HCT116 (cell line): ENCODE measurements at regions not wholly inside any gene's neighbourhood (a gene's known extent, or its start where the extent isn't known, plus 50 kb on each side); places are given as distances from the start of the nearest gene placed in this dataset.

Experiments used
- EZH2 ChIP-seq: fragments of 200-600 bp; sonication (generic); IDR thresholded peaks from 2 replicates; pipeline ENCODE4 v1.6.1; 2017; ENCODE audit warnings: antibody characterized with exemption, mixed run types
- JUND ChIP-seq: IDR thresholded peaks from 2 replicates; pipeline ENCODE4 v1.6.1; 2012
- POLR2A ChIP-seq: IDR thresholded peaks from 2 replicates; pipeline ENCODE4 v1.7.0; 2011; ENCODE audit warnings: borderline replicate concordance; ENCODE audit not compliant: insufficient read depth, insufficient read length; ENCODE audit errors: extremely low read depth
- TF ChIP-seq, protein P1 (sequence below), 3 experiments: fragments of 200-600 bp in 1 of 3; sonication (generic) in 1 of 3; IDR thresholded peaks in 2 of 3; conservative IDR thresholded peaks in 1 of 3; 2 replicates each; pipeline ENCODE4 v1.5.1; 2012 to 2017; ENCODE audit warnings: low read depth in 2 of 3, low read length in 2 of 3, antibody characterized with exemption in 1 of 3, borderline replicate concordance in 1 of 3, control low read depth in 1 of 3, mild to moderate bottlenecking in 1 of 3, mixed read lengths in 1 of 3, mixed run types in 1 of 3, moderate library complexity in 1 of 3; ENCODE audit not compliant: insufficient read depth in 1 of 3

DNA sequence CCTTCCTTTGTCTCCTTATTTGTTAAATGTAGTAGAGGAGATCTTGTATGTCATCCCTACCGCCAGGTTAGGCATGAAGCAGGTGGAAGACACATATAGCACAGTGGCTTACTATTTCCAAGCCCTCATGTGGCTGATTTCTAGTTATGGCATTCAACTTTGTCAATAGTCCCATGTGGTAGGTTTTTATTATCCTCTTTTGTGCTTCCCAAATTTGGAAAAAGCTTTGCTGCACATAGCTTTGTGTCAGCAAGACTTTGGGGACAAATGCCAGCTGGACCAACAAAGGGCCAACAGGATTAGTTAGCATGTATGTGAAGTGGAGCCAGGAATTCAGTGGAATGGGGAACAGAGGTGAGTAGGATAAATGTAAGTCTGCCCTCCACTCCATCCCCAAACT lies 276.3 kb downstream of the PSAT1 start:
- TF ChIP-seq EZH2 (no peak), JUND (no peak), POLR2A (no peak)
- TF ChIP-seq, protein P1, sequence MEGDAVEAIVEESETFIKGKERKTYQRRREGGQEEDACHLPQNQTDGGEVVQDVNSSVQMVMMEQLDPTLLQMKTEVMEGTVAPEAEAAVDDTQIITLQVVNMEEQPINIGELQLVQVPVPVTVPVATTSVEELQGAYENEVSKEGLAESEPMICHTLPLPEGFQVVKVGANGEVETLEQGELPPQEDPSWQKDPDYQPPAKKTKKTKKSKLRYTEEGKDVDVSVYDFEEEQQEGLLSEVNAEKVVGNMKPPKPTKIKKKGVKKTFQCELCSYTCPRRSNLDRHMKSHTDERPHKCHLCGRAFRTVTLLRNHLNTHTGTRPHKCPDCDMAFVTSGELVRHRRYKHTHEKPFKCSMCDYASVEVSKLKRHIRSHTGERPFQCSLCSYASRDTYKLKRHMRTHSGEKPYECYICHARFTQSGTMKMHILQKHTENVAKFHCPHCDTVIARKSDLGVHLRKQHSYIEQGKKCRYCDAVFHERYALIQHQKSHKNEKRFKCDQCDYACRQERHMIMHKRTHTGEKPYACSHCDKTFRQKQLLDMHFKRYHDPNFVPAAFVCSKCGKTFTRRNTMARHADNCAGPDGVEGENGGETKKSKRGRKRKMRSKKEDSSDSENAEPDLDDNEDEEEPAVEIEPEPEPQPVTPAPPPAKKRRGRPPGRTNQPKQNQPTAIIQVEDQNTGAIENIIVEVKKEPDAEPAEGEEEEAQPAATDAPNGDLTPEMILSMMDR (IDR thresholded peaks at IDR 0.05 in 2 of 3, conservative IDR thresholded peaks at IDR 0.05 in 1 of 3; ENCODE audit: borderline replicate concordance in 1 of 3, insufficient read depth in 1 of 3, low read depth in 2 of 3, low read length in 2 of 3): no peak
